Ishikawa (cell line): ENCODE measurements at regions not wholly inside any gene's neighbourhood (a gene's known extent, or its start where the extent isn't known, plus 50 kb on each side); places are given as distances from the start of the nearest gene placed in this dataset.

Source experiments
- CEBPB ChIP-seq: IDR thresholded peaks from 2 replicates; pipeline ENCODE4 v1.6.1; 2012
- CREB1 ChIP-seq: IDR thresholded peaks from 2 replicates; pipeline ENCODE4 v1.6.1; 2012; ENCODE audit warnings: low read depth
- EGR1 ChIP-seq: IDR thresholded peaks from 2 replicates; pipeline ENCODE4 v1.6.1; 2012
- EP300 ChIP-seq: IDR thresholded peaks from 2 replicates; pipeline ENCODE4 v1.6.1; 2012; ENCODE audit warnings: borderline replicate concordance
- FOXM1 ChIP-seq: IDR thresholded peaks from 2 replicates; pipeline ENCODE4 v1.6.1; 2012; ENCODE audit warnings: low read depth, borderline replicate concordance
- NFIC ChIP-seq: IDR thresholded peaks from 2 replicates; pipeline ENCODE4 v1.6.1; 2012
- RAD21 ChIP-seq: IDR thresholded peaks from 2 replicates; pipeline ENCODE4 v1.6.1; 2012; ENCODE audit warnings: low read depth
- TAF1 ChIP-seq: IDR thresholded peaks from 2 replicates; pipeline ENCODE4 v1.6.1; 2012; ENCODE audit warnings: low read depth, mild to moderate bottlenecking
- TCF12 ChIP-seq: IDR thresholded peaks from 2 replicates; pipeline ENCODE4 v1.6.1; 2012; ENCODE audit warnings: low read depth
- TEAD4 ChIP-seq: IDR thresholded peaks from 2 replicates; pipeline ENCODE4 v1.6.1; 2012
- YY1 ChIP-seq: IDR thresholded peaks from 2 replicates; pipeline ENCODE4 v1.6.1; 2012; ENCODE audit warnings: low read depth
- ZBTB7A ChIP-seq: IDR thresholded peaks from 2 replicates; pipeline ENCODE4 v1.6.1; 2012; ENCODE audit warnings: low read depth
- TF ChIP-seq, protein P1 (sequence below): IDR thresholded peaks from 2 replicates; pipeline ENCODE4 v1.6.1; 2012; ENCODE audit warnings: low read depth, mild to moderate bottlenecking
- TF ChIP-seq, protein P2 (sequence below): IDR thresholded peaks from 2 replicates; pipeline ENCODE4 v1.6.1; 2012
- TF ChIP-seq, protein P3 (sequence below): IDR thresholded peaks from 2 replicates; pipeline ENCODE4 v1.6.1; 2012

DNA sequence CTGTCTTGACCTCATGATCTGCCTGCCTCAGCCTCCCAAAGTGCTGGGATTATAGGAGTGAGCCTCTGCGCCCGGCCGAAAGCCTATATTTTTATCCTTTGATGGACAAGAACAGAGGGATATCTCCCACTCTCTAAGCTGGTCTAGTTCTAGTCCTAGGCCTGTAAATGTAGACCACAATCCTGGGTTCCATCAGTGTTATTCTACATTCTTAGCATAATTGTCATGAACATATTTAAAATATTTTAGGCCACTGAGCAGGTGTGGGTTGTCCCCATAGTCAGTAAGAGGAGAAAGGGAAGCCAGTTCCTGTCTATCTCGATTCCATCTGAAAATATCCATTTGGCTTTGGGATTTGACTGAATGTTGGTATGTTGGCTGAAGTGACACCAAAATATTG is 118.1 kb downstream of the EBLN2 start:
- no peak for TF ChIP-seq CREB1
- no peak for TF ChIP-seq RAD21
- no peak for TF ChIP-seq EGR1
- no peak for TF ChIP-seq TEAD4
- no peak for TF ChIP-seq ZBTB7A
- TF ChIP-seq, protein P1, sequence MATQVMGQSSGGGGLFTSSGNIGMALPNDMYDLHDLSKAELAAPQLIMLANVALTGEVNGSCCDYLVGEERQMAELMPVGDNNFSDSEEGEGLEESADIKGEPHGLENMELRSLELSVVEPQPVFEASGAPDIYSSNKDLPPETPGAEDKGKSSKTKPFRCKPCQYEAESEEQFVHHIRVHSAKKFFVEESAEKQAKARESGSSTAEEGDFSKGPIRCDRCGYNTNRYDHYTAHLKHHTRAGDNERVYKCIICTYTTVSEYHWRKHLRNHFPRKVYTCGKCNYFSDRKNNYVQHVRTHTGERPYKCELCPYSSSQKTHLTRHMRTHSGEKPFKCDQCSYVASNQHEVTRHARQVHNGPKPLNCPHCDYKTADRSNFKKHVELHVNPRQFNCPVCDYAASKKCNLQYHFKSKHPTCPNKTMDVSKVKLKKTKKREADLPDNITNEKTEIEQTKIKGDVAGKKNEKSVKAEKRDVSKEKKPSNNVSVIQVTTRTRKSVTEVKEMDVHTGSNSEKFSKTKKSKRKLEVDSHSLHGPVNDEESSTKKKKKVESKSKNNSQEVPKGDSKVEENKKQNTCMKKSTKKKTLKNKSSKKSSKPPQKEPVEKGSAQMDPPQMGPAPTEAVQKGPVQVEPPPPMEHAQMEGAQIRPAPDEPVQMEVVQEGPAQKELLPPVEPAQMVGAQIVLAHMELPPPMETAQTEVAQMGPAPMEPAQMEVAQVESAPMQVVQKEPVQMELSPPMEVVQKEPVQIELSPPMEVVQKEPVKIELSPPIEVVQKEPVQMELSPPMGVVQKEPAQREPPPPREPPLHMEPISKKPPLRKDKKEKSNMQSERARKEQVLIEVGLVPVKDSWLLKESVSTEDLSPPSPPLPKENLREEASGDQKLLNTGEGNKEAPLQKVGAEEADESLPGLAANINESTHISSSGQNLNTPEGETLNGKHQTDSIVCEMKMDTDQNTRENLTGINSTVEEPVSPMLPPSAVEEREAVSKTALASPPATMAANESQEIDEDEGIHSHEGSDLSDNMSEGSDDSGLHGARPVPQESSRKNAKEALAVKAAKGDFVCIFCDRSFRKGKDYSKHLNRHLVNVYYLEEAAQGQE = no peak
- no peak for TF ChIP-seq EP300
- no peak for TF ChIP-seq FOXM1
- TF ChIP-seq TAF1 = no peak
- TF ChIP-seq NFIC = no peak
- TF ChIP-seq, protein P2, sequence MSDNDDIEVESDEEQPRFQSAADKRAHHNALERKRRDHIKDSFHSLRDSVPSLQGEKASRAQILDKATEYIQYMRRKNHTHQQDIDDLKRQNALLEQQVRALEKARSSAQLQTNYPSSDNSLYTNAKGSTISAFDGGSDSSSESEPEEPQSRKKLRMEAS = no peak
- no peak for TF ChIP-seq YY1
- TF ChIP-seq TCF12 = no peak

DNA sequence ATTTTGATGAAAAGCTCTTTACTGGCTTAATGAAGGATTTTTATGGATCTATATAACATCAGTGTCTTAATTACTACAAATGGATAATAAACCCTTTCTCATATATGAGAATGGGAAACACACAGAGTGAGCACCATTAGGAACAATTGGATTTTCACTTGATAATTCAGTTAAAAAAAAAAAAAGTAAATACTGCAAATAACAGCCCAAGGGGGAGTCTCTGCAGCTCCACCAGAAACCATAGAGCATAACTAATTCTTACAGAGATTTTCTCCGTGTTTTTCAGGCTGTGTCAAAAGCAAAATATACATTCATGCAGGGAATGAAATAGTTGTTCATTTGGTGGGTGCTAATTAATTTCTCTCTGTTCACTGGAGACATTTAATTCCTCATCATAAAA is 125.3 kb downstream of the EBLN2 start:
- TF ChIP-seq ZBTB7A (no peak), YY1 (no peak), FOXM1 (no peak)
- TF ChIP-seq, protein P1 = no peak

DNA sequence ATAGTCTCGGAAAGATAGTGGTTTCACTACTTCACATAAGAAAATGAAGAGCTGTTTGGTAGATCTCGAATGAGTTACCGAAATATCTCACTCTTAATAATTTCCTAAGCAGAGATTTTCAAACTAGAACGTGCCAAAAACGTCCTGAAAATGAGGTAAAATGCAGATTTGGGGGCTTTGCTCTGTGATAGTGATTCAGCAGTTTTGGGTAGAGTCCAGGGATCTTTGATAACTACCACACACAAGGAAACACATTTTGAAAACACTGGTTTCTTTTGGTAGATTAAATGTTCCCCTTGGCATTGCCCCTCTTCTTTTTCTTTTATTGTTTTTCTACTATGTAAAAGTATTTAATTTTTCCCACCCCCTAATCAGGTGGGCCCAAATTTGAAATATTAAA is 125.9 kb downstream of the EBLN2 start:
- no peak for TF ChIP-seq TEAD4
- TF ChIP-seq, protein P3, sequence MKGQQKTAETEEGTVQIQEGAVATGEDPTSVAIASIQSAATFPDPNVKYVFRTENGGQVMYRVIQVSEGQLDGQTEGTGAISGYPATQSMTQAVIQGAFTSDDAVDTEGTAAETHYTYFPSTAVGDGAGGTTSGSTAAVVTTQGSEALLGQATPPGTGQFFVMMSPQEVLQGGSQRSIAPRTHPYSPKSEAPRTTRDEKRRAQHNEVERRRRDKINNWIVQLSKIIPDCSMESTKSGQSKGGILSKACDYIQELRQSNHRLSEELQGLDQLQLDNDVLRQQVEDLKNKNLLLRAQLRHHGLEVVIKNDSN = no peak
- TF ChIP-seq, protein P1 = no peak
- TF ChIP-seq NFIC = no peak
- TF ChIP-seq EP300 = no peak
- no peak for TF ChIP-seq CREB1
- TF ChIP-seq RAD21 = no peak
- TF ChIP-seq ZBTB7A = no peak
- no peak for TF ChIP-seq YY1
- no peak for TF ChIP-seq FOXM1
- TF ChIP-seq TCF12 = no peak
- no peak for TF ChIP-seq TAF1
- TF ChIP-seq CEBPB = no peak
- no peak for TF ChIP-seq EGR1
- TF ChIP-seq, protein P2 = no peak

DNA sequence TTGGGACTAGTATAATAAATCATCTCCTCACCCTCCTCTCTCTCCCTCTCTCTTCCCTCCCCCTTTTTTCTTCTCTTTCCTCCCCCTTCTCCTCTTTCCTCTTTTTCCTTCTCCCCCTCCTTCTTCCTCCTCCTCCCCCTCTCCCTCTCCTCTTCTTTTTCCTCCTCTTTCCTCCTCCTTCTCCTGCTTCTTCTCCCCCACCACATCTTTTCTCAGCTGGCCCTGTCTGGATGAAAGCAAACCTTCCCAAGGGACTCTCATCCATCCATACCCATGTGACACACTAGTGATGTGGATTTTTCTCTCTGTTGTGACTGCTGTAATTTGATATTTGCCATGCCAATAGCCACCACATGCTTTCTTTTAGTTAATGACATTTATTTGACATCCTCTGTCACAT is 127.2 kb downstream of the EBLN2 start:
- TF ChIP-seq ZBTB7A (no peak), CEBPB (no peak), CREB1 (no peak), TAF1 (no peak), FOXM1 (no peak), EGR1 (no peak), YY1 (no peak), TCF12 (no peak), RAD21 (no peak), NFIC (no peak), TEAD4 (no peak), EP300 (no peak)
- TF ChIP-seq, protein P3 = no peak
- TF ChIP-seq, protein P2 = no peak
- TF ChIP-seq, protein P1 = no peak
